ENCODE measurements at regions not wholly inside any gene's neighbourhood (a gene's known extent, or its start where the extent isn't known, plus 50 kb on each side); places are given as distances from the start of the nearest gene placed in this dataset.

GRCh38 chr12:22740656-22741355, 115.8 kb downstream of the ETNK1 start:
- DNase-seq (ENCODE audit: low spot score) = no peak

- no peak for DNase-seq (ENCODE audit: low spot score)
Measured at GRCh38 chr12:22743700-22744099, 118.7 kb downstream of the ETNK1 start.

- no peak for DNase-seq (ENCODE audit: low spot score)
Measured at GRCh38 chr12:22744197-22744596, 119.2 kb downstream of the ETNK1 start.

- DNase-seq (ENCODE audit: low spot score) = no peak
Measured at GRCh38 chr12:22746720-22747119, 121.7 kb downstream of the ETNK1 start.

- no peak for DNase-seq (ENCODE audit: low spot score)
Measured at GRCh38 chr12:22755629-22756028, 130.7 kb downstream of the ETNK1 start.

GRCh38 chr12:22759769-22760674, 135.1 kb downstream of the ETNK1 start:
- no peak for DNase-seq (ENCODE audit: low spot score)

GRCh38 chr12:22765421-22766130, 140.6 kb downstream of the ETNK1 start:
- DNase-seq (ENCODE audit: low spot score) = no peak

- no peak for DNase-seq (ENCODE audit: low spot score)
Measured at GRCh38 chr12:22766911-22767420, 142.0 kb downstream of the ETNK1 start.

GRCh38 chr12:22781339-22781738, 156.4 kb downstream of the ETNK1 start:
- DNase-seq (ENCODE audit: low spot score) = no peak

- no peak for DNase-seq (ENCODE audit: low spot score)
Measured at GRCh38 chr12:22787557-22787956, 162.6 kb downstream of the ETNK1 start.

- DNase-seq (ENCODE audit: low spot score) = no peak
Measured at GRCh38 chr12:22788913-22789312, 163.9 kb downstream of the ETNK1 start.

- DNase-seq (ENCODE audit: low spot score) = no peak
Measured at GRCh38 chr12:22792138-22792537, 167.2 kb downstream of the ETNK1 start.

GRCh38 chr12:22794017-22794416, 169.0 kb downstream of the ETNK1 start:
- DNase-seq (ENCODE audit: low spot score) = no peak

- no peak for DNase-seq (ENCODE audit: low spot score)
Measured at GRCh38 chr12:22796941-22797630, 172.1 kb downstream of the ETNK1 start.

- DNase-seq (ENCODE audit: low spot score) = no peak
Measured at GRCh38 chr12:22797701-22798100, 172.7 kb downstream of the ETNK1 start.

GRCh38 chr12:22798116-22798515, 173.1 kb downstream of the ETNK1 start:
- DNase-seq (ENCODE audit: low spot score) = no peak

GRCh38 chr12:22799503-22799902, 174.5 kb downstream of the ETNK1 start:
- DNase-seq (ENCODE audit: low spot score) = no peak

GRCh38 chr12:22800332-22800731, 175.4 kb downstream of the ETNK1 start:
- no peak for DNase-seq (ENCODE audit: low spot score)

GRCh38 chr12:22802883-22803630, 178.1 kb downstream of the ETNK1 start:
- no peak for DNase-seq (ENCODE audit: low spot score)

GRCh38 chr12:22803725-22804124, 178.8 kb downstream of the ETNK1 start:
- no peak for DNase-seq (ENCODE audit: low spot score)

GRCh38 chr12:22808860-22809259, 183.9 kb downstream of the ETNK1 start:
- DNase-seq (ENCODE audit: low spot score) = no peak

Data from hematopoietic multipotent progenitor cell treated with erythropoietin and hydrocortisone succinate and interleukin-3 and kit ligand, for 15 days (in vitro differentiated cells).